GM12873 (cell line): ENCODE measurements at regions not wholly inside any gene's neighbourhood (a gene's known extent, or its start where the extent isn't known, plus 50 kb on each side); places are given as distances from the start of the nearest gene placed in this dataset.

Experiments used
- TF ChIP-seq, protein P1 (sequence below): IDR thresholded peaks from 2 replicates; pipeline ENCODE4 v1.5.1; 2012; ENCODE audit warnings: low read depth, mild to moderate bottlenecking, moderate library complexity, low read length, control low read depth; ENCODE audit not compliant: insufficient read depth; ENCODE audit errors: missing control alignments

DNA sequence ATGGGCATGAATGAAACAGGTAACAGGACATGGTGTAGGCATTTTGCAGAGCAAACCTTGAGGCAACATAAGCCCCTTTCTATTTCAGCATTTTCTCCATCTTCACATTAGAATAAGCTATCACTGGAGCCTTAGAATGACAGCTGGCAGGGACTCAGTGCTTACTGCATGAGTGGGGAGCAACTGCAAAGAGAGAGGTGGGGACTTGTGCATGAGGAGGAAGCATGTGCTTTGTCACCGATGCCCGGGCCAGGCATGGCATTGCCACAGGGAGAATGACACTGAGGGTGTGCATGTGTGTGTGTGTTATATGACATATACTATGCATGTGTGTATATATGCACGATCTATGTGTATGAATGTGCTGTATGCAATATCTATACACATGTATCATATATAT, 258.2 kb upstream of the RAB6C start:
- TF ChIP-seq, protein P1, sequence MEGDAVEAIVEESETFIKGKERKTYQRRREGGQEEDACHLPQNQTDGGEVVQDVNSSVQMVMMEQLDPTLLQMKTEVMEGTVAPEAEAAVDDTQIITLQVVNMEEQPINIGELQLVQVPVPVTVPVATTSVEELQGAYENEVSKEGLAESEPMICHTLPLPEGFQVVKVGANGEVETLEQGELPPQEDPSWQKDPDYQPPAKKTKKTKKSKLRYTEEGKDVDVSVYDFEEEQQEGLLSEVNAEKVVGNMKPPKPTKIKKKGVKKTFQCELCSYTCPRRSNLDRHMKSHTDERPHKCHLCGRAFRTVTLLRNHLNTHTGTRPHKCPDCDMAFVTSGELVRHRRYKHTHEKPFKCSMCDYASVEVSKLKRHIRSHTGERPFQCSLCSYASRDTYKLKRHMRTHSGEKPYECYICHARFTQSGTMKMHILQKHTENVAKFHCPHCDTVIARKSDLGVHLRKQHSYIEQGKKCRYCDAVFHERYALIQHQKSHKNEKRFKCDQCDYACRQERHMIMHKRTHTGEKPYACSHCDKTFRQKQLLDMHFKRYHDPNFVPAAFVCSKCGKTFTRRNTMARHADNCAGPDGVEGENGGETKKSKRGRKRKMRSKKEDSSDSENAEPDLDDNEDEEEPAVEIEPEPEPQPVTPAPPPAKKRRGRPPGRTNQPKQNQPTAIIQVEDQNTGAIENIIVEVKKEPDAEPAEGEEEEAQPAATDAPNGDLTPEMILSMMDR: no peak

DNA sequence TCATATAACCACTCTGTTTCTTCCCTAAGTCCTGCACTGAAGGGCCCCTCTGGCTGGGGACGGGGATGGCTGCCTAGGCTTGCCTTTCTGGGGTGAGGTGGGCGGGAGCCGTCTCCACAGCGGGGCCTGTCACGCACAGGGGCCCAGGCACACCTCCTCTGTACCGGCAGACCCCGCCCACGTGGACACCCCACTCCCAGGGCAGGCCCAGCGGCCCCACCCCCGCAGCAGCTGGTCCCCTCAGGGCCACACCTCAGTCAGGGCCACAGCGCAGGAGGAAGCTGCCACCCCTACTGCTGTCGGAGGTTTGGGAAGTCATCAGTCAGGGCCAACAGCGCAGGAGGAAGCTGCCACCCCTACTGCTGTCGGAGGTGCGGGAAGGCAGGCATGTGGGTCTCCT, 257.6 kb upstream of the RAB6C start:
- TF ChIP-seq, protein P1: no peak

DNA sequence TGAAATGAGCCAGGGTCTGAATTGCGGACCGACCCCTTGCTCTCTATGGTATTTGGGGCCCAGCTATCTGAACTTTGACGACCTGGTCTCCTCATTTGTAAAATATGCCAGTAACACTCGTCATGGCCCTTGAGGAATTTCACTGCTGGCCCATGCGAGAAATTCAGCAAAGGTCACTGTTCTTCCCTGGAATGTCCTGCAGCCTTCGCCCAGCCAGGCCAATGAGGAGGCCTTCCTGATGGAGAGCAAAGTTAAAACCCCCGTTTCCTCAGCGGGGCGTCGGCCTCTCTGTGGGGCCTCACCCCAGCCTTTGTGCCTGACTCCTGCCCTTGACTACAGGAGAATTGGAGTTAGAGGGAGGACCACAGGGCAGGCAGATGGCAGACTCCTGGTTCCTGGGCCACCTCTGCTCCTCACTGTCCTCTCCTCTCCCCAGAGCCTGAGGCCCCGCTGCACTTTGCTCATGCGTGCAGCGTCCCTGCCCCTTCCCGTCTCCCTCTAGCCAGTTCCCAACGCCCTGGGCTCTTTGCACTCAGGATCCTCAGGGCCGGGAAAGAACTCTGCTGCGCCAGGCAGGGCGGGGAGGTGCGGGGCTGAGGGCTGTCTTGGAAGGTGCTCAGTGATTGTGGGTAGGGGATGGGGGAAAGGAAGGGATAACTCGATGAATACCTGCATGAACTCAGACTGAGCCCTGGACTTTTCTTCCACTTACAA, 257.0 kb upstream of the RAB6C start:
- TF ChIP-seq, protein P1: no peak

DNA sequence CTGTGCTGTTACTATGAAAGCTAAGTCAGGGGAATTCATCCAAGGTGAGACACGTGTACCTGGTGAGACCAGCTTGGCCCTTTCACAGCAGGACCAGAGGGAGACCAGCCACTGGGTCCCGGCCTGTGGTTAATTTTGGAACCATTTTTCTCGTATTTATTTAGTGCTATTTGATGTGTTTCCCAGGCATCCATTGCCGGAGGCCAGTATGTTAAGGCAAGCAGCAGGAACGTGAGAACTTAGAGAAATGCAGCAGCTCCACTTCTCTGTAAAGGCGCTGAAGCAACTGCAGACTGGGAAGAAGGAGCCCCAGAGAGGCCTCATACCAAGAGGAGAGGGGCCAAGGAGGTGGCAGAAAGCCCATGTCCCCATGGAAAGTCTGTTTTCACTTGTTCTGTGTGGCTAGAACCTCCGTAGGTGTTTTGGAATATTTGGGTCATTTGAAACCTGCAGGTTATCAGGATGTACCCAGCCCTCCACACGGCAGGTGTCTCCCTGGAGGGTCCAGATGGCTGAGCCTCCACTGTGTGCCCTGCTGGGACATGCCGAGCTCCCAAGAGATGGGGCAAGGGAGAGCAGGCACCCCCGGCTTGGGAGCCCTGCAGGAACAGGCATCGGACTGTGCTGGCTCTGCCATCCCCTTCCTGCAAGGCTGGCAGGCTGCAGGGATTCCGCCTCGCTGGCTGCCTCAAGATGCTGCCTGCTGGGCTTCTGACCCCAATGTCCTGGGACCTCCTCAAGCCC, 256.0 kb upstream of the RAB6C start:
- TF ChIP-seq, protein P1: no peak

DNA sequence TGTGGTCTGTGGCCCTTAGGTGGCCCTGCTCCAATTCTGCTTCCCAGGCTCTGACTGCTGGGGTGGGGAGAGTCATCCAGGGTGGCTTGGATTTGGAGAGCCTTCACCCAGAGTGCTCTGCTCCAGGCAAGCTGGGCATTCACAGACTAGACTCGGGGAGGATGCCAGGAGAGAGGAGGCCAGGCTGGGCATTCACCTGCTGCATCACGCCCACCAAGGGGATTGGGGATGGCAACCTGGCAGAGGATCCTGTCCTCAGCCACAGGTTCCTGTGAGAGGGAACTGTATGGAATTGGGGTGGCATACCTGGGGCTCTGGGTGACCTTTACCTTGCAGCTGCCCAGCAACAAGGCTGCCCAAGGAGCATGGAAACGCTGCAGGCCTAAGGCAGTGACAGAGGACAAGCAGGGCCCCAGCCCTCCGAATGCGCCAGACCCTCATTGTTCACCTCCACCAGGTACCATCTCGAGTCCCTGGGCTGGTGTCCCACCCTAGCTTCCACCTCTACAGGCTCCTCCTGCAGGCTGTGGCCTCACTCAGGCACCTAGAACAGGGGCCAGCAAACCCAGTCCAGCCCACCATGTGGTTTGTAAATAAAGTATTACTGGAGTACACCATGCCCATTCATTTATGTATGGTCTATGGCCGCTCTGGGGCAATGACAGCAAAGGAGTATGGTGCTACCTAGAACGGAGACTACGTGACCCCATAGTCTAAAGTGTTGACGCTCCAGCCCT, 255.3 kb upstream of the RAB6C start:
- TF ChIP-seq, protein P1: no peak

DNA sequence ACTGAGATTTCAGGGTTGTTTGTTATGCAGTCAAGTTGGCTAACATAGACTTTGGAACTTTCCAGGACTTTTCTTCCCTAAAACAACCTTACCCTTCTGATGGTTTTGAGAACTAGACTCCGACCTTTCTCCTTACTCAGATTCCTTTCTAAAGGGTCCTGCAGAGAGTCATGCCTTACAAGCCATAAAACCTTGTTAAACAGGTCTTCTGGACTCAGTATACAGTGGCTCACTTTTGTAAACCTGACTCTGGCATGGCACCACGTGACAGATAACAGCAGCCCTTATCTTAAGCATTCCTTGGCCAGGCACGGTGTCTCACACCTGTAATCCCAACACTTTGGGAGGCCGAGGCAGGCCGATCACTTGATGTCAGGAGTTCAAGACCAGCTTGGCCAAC, 253.2 kb upstream of the RAB6C start:
- TF ChIP-seq, protein P1: no peak

DNA sequence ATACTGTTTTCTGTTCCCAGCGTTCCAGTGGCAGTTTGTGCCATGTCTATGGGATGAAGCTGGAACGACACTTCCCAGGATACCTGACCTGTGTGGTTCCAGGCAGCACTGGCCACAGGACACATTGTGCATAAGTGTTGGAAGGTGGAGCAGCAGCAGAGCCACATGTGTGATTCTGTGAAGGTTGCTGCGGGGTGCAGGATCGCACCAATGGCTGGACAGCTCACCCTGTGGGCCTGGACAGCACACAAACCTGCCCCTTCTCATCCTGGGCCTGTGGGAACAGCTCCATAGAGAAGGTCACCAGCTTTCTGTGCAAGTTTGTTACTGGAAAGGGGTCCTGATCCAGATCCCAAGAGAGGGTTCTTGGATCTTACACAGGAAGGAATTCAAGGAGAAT, 252.2 kb upstream of the RAB6C start:
- TF ChIP-seq, protein P1: no peak
